HFF-Myc (cell line): ENCODE measurements at regions not wholly inside any gene's neighbourhood (a gene's known extent, or its start where the extent isn't known, plus 50 kb on each side); places are given as distances from the start of the nearest gene placed in this dataset.

Source experiments
- DNase-seq: peaks from one replicate; pipeline ENCODE4 v3.0.0-alpha.2; 2011; ENCODE audit warnings: low read depth; ENCODE audit errors: extremely low read depth
- H3K4me3 ChIP-seq: replicated peaks from 2 replicates; pipeline ENCODE4 v1.5.1; 2011; ENCODE audit warnings: low read depth, mild to moderate bottlenecking, control low read depth, low read length
- TF ChIP-seq, protein P1 (sequence below): IDR thresholded peaks from 2 replicates; pipeline ENCODE4 v1.5.1; 2012; ENCODE audit warnings: mild to moderate bottlenecking, low read depth, low read length, control low read depth; ENCODE audit errors: missing control alignments

DNA sequence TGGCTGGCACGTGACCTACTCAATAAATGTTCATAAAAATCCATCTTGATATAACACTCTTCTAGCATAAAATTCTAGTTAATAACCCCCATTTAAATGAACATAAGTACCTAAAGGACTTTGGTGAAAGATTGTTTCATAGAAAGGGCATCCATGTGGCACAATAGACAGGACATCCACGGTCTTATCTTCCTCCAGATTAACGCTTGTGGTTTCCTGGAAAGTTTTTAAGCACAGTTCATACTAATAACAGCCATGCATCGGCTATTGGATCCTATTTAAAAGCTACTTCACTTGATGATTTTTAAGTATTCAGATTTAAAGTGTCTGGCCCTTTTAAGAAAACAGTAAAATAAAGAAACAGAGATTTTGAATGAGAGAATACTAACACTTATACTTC is 288.3 kb downstream of the AHR start:
- no peak overlapping the region for H3K4me3 ChIP-seq
- no peak for DNase-seq
- TF ChIP-seq, protein P1, sequence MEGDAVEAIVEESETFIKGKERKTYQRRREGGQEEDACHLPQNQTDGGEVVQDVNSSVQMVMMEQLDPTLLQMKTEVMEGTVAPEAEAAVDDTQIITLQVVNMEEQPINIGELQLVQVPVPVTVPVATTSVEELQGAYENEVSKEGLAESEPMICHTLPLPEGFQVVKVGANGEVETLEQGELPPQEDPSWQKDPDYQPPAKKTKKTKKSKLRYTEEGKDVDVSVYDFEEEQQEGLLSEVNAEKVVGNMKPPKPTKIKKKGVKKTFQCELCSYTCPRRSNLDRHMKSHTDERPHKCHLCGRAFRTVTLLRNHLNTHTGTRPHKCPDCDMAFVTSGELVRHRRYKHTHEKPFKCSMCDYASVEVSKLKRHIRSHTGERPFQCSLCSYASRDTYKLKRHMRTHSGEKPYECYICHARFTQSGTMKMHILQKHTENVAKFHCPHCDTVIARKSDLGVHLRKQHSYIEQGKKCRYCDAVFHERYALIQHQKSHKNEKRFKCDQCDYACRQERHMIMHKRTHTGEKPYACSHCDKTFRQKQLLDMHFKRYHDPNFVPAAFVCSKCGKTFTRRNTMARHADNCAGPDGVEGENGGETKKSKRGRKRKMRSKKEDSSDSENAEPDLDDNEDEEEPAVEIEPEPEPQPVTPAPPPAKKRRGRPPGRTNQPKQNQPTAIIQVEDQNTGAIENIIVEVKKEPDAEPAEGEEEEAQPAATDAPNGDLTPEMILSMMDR, result no peak

DNA sequence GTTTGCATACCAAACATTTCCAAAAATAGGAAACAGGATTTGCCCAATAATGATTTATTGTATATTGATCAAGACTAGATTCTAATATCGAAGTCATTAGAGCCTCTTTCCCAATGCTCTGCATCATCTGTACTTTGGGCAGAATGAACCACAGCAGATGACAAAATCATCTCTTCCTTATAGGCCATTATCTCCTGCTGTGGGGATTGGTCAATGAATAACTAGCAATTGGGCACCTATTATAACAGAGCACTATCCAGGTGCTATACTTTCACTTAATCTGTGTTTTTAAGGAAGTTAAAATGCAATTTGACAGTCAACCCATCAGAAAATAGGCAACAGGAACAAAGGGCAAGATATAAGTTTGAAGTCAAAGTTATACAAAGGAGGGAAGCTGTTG is 290.3 kb downstream of the AHR start:
- TF ChIP-seq, protein P1, result no peak
- no peak overlapping the region for H3K4me3 ChIP-seq
- no peak for DNase-seq

DNA sequence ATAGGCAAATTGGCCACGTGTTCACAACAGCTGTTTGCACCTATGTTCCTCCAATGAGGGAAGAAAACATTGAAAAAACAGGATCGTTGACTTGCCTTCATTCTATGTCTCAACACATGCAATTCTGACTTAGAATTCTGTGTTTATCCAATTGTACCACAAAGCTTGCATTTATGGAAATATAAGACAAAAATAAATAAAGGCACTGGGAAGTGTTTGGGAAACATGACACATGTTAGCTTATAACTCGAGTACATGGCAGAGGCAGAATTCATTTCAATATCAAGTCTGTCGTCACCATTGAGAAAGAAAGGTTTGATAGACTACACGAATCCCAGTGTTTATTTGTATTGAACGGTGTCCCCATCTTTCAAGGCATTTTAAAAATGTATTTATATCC is 291.2 kb downstream of the AHR start:
- no peak overlapping the region for H3K4me3 ChIP-seq
- TF ChIP-seq, protein P1, result no peak
- DNase-seq, result no peak

DNA sequence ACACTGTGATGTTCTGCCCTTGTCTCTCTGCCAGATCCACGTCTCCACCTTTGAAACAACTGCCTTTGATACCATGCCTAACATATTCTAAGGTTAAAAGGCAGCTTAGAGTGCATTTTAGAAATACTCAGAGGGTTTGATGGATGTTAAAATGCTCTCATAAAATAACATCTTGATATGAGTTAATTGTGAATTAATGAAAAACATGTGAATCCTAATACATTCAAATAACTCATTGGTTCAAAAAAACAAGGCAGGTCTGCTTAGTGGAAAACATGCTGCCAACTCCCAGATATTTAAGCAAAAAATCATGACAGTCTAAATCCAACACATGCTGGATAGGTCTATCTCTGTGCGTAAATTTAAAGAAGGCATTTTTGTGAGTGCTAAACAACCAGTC is 291.8 kb downstream of the AHR start:
- TF ChIP-seq, protein P1, result no peak
- DNase-seq, result no peak
- no peak overlapping the region for H3K4me3 ChIP-seq

DNA sequence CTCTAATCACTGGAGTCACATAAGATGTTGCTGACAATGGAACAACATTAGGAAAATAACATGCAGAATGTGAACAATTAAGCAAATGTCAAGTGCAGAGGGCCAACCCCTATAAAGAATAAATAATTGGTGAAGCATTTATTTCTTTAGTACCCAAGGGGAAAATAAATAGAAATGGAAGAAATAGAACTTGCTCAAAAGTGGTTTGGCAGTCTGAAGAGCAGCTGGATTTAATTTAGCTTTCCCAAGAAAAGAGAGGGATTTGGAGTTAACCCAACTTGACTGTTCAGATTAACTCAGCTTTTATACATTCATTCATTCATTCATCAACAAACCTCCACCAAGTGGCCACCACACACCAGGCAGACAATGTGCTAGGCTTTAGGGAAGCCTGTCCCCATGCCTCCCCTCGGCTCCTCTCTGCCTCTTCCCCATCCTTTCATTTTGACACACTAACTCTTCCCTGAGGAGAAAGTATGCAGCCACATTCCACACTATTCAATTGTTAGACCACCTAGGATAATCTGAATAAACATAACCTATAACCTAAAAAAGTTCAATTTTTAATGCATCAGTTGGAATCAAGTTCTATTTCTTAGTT is 295.5 kb downstream of the AHR start:
- H3K4me3 ChIP-seq, result no peak overlapping the region
- peak; percentile 41 for DNase-seq
- TF ChIP-seq, protein P1, result no peak

DNA sequence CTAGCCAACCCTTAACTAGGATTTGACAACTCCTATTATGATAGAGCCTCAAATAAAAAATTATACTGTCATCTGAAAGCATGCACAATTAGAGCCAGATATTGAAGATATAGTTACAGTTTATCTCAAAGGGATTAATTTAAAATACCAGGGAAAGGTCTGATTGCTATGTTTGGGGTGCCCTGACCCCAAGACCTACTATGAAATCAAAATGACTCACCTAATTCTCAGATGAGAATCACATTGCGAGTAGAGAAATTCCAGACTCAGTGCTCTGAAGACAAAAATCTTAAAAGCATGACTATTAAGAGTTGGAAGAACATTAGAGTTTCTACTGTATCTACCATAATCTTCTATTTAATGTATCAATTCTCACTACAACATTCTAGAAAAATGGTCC is 297.1 kb downstream of the AHR start:
- H3K4me3 ChIP-seq, result no peak overlapping the region
- TF ChIP-seq, protein P1, result no peak
- DNase-seq, result no peak

DNA sequence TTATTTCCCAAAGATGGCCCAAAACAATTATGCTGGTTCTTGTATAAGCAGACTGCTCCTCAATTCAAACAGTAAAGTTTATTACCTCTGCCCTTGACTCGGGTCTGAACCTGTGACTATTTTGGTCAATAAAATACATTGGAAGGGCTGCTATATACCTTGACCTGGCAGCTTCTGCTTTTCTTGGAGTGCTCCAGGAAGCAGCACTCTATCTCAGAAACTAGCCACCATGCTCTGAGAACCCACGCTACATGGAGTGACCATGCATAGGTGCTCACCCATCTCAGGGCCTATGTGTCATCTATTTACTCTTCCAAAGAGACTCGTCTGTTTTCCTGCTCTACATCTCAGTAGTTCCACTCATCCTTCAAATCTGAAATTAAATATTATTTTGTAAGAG is 299.9 kb downstream of the AHR start:
- no peak overlapping the region for H3K4me3 ChIP-seq
- DNase-seq, result no peak
- TF ChIP-seq, protein P1, result no peak
